ENCODE measurements at regions not wholly inside any gene's neighbourhood (a gene's known extent, or its start where the extent isn't known, plus 50 kb on each side); places are given as distances from the start of the nearest gene placed in this dataset.
"Not testable (repeated sequence)": the region's sequence is repeated elsewhere in the genome, so short reads cannot be mapped to it uniquely, and the experiment has no call there.

- TF ChIP-seq CTCF (conservative IDR thresholded peaks at IDR 0.05 in 1 of 2, IDR thresholded peaks at IDR 0.05 in 1 of 2; ENCODE audit: low read depth in 1 of 2, low read length in 2 of 2); EZH2 (IDR thresholded peaks at IDR 0.05; ENCODE audit: low read length, missing control alignments): not testable (repeated sequence)
These were observed 578.9 kb upstream of the CYLC2 start for GRCh38 chr9:102416251-102416650.

All from fibroblast of lung (primary cell).